H1 (cell line): ENCODE measurements at regions not wholly inside any gene's neighbourhood (a gene's known extent, or its start where the extent isn't known, plus 50 kb on each side); places are given as distances from the start of the nearest gene placed in this dataset.

ENCODE experiments used
- CTCF ChIA-PET: fragments of 300-600 bp; sonication (Branson Sonifier 250); formaldehyde crosslinking; loops from one replicate; lab custom pipeline; 2021; ENCODE audit not compliant: partially characterized antibody; lab: Charles Lee
- POLR2A ChIA-PET: fragments of 300-600 bp; sonication (Branson Sonifier 250); formaldehyde crosslinking; loops from one replicate; lab custom pipeline; 2021; ENCODE audit warnings: inconsistent platforms; ENCODE audit not compliant: partially characterized antibody; lab: Charles Lee
- DNase-seq, 2 experiments: peaks; one replicate each; pipeline versions ENCODE4 v3.0.0 to v3.0.0-alpha.2; 2010 to 2022; ENCODE audit warnings: low spot score in 2 of 2, low read depth in 1 of 2, mixed read lengths in 1 of 2
- FAIRE-seq: peaks from 2 replicates; lab custom pipeline; 2011; peaks lifted over from hg19 to GRCh38; lab: Jason Lieb, UNC
- H2AFZ ChIP-seq: 2 replicates; pipeline ENCODE4 v1.8.1; 2012; ENCODE audit warnings: low read length, inconsistent platforms
- H2AK5ac ChIP-seq: 2 replicates; pipeline ENCODE4 v1.6.1; 2013; ENCODE audit warnings: low read depth, low read length
- H2BK120ac ChIP-seq: replicated peaks from 2 replicates; pipeline ENCODE3; 2013; ENCODE audit warnings: low read depth, low read length, inconsistent platforms
- H2BK12ac ChIP-seq: 2 replicates; pipeline ENCODE4 v1.6.1; 2013; ENCODE audit warnings: low read depth, low read length
- H2BK15ac ChIP-seq: 2 replicates; pipeline ENCODE4 v1.6.1; 2013; ENCODE audit warnings: low read length
- H2BK20ac ChIP-seq: 2 replicates; pipeline ENCODE4 v1.6.1; 2013; ENCODE audit warnings: low read length
- H2BK5ac ChIP-seq: 2 replicates; pipeline ENCODE4 v1.6.1; 2013; ENCODE audit warnings: low read depth, low read length
- H3K14ac ChIP-seq: 2 replicates; pipeline ENCODE4 v1.6.1; 2013; ENCODE audit warnings: inconsistent platforms; ENCODE audit not compliant: insufficient read length
- H3K18ac ChIP-seq: 2 replicates; pipeline ENCODE4 v1.6.1; 2013; ENCODE audit warnings: low read length; ENCODE audit errors: extremely low read depth
- H3K23ac ChIP-seq: 2 replicates; pipeline ENCODE4 v1.6.1; 2013; ENCODE audit warnings: inconsistent platforms; ENCODE audit not compliant: insufficient read length
- H3K23me2 ChIP-seq: 2 replicates; pipeline ENCODE4 v1.6.1; 2013; ENCODE audit warnings: low read depth, low read length
- H3K27ac ChIP-seq: 2 replicates; pipeline ENCODE4 v1.6.1; 2011; ENCODE audit warnings: low read depth, low read length, inconsistent platforms
- H3K27me3 ChIP-seq, 4 experiments: replicated peaks in 1 of 4; 1 replicate in 1 of 4; 2 replicates in 3 of 4; pipeline versions ENCODE4 v1.6.1 to v1.8.1; 2011 to 2013; ENCODE audit warnings: low read length in 3 of 4, mild to moderate bottlenecking in 3 of 4, inconsistent platforms in 2 of 4, mixed read lengths in 2 of 4, moderate library complexity in 1 of 4; ENCODE audit not compliant: control insufficient read depth in 3 of 4, insufficient read depth in 3 of 4; ENCODE audit errors: extremely low read depth in 1 of 4
- H3K36me3 ChIP-seq, 4 experiments: 2 replicates each; pipeline versions ENCODE4 v1.6.1 to v1.8.1; 2011 to 2013; ENCODE audit warnings: mild to moderate bottlenecking in 4 of 4, low read length in 3 of 4, moderate library complexity in 2 of 4, control low read depth in 1 of 4, inconsistent platforms in 1 of 4; ENCODE audit not compliant: insufficient read depth in 4 of 4, control insufficient read depth in 2 of 4
- H3K4ac ChIP-seq: replicated peaks from 2 replicates; pipeline ENCODE3; 2013; ENCODE audit warnings: low read length, low read depth, mixed read lengths, inconsistent platforms; ENCODE audit not compliant: insufficient read length
- H3K4me1 ChIP-seq, 4 experiments: replicated peaks in 1 of 4; 1 replicate in 1 of 4; 2 replicates in 3 of 4; pipeline versions ENCODE4 v1.6.1 to v1.8.1; 2011 to 2013; ENCODE audit warnings: low read length in 3 of 4, inconsistent platforms in 2 of 4, mixed read lengths in 1 of 4; ENCODE audit not compliant: insufficient read depth in 4 of 4, control insufficient read depth in 3 of 4
- H3K4me2 ChIP-seq, 2 experiments: 2 replicates each; pipeline versions ENCODE4 v1.6.1 to v1.8.1; 2011 to 2013; ENCODE audit warnings: low read depth in 2 of 2, low read length in 2 of 2, control low read depth in 1 of 2, inconsistent platforms in 1 of 2, mild to moderate bottlenecking in 1 of 2; ENCODE audit not compliant: insufficient read depth in 1 of 2
- H3K4me3 ChIP-seq, 4 experiments: fragments of 200-600, 300-600 bp in 1 of 4; sonication (generic), shearing (Covaris generic), sonication (Bioruptor Twin) in 1 of 4; 2 replicates each; pipeline versions ENCODE4 v1.5.1 to v1.8.1; 2011 to 2016; ENCODE audit warnings: low read length in 4 of 4, low read depth in 3 of 4, control low read depth in 2 of 4, inconsistent platforms in 2 of 4, mild to moderate bottlenecking in 2 of 4, mixed read lengths in 1 of 4, moderate library complexity in 1 of 4; ENCODE audit not compliant: insufficient read depth in 2 of 4; ENCODE audit errors: extremely low read depth in 1 of 4
- H3K56ac ChIP-seq: replicated peaks from 2 replicates; pipeline ENCODE3; 2013; ENCODE audit warnings: low read depth, mild to moderate bottlenecking, mixed read lengths, low read length, inconsistent platforms; ENCODE audit not compliant: insufficient read length
- H3K79me1 ChIP-seq: 2 replicates; pipeline ENCODE4 v1.6.1; 2013; ENCODE audit warnings: low read depth, low read length, control low read depth
- H3K79me2 ChIP-seq, 2 experiments: 2 replicates each; pipeline versions ENCODE4 v1.6.1 to v1.8.1; 2012 to 2013; ENCODE audit warnings: low read length in 2 of 2, mild to moderate bottlenecking in 2 of 2, inconsistent platforms in 1 of 2; ENCODE audit not compliant: insufficient read depth in 2 of 2, control insufficient read depth in 1 of 2
- H3K9ac ChIP-seq, 4 experiments: replicated peaks in 1 of 4; 1 replicate in 1 of 4; 2 replicates in 3 of 4; pipeline versions ENCODE4 v1.6.1 to v1.8.1; 2011 to 2013; ENCODE audit warnings: low read depth in 3 of 4, low read length in 3 of 4, control low read depth in 2 of 4, mild to moderate bottlenecking in 2 of 4, moderate library complexity in 2 of 4, inconsistent platforms in 1 of 4; ENCODE audit errors: extremely low read depth in 1 of 4
- H3K9me3 ChIP-seq, 2 experiments: 2 replicates each; pipeline versions ENCODE4 v1.6.1 to v1.8.1; 2012 to 2013; ENCODE audit warnings: mild to moderate bottlenecking in 2 of 2, moderate library complexity in 2 of 2, control low read depth in 1 of 2, inconsistent platforms in 1 of 2, low read depth in 1 of 2, low read length in 1 of 2, mixed read lengths in 1 of 2; ENCODE audit not compliant: insufficient read depth in 2 of 2
- H4K20me1 ChIP-seq, 2 experiments: replicated peaks in 1 of 2; 2 replicates each; pipeline versions ENCODE3 to v1.8.1; 2011 to 2013; ENCODE audit warnings: inconsistent platforms in 2 of 2, low read length in 2 of 2, mild to moderate bottlenecking in 1 of 2; ENCODE audit not compliant: insufficient read depth in 2 of 2, control insufficient read depth in 1 of 2
- H4K5ac ChIP-seq: 2 replicates; pipeline ENCODE4 v1.6.1; 2013; ENCODE audit warnings: low read length, low read depth, mixed read lengths, inconsistent platforms; ENCODE audit not compliant: insufficient read length
- H4K8ac ChIP-seq: 2 replicates; pipeline ENCODE4 v1.8.0; 2013; ENCODE audit warnings: mild to moderate bottlenecking, moderate library complexity, low read length, inconsistent platforms; ENCODE audit not compliant: insufficient read depth; ENCODE audit errors: extremely low read depth
- H4K91ac ChIP-seq: replicated peaks from 2 replicates; pipeline ENCODE3; 2013; ENCODE audit warnings: low read length, mixed read lengths, inconsistent platforms; ENCODE audit not compliant: insufficient read length
- CBX8 ChIP-seq: fragments of 300-800, 300-1000 bp; sonication (generic); IDR thresholded peaks from 2 replicates; pipeline ENCODE4 v1.7.1; 2016; ENCODE audit warnings: low read depth, low read length, borderline replicate concordance
- CREB1 ChIP-seq: IDR thresholded peaks from 2 replicates; pipeline ENCODE4 v1.6.1; 2012; ENCODE audit warnings: inconsistent platforms
- EGR1 ChIP-seq: IDR thresholded peaks from 2 replicates; pipeline ENCODE4 v1.6.1; 2011; ENCODE audit warnings: low read depth, low read length, borderline replicate concordance
- FOSL1 ChIP-seq: IDR thresholded peaks from 2 replicates; pipeline ENCODE4 v1.6.1; 2011; ENCODE audit warnings: mild to moderate bottlenecking, low read depth, low read length, moderate library complexity; ENCODE audit not compliant: insufficient read depth
- GTF2F1 ChIP-seq: IDR thresholded peaks from 2 replicates; pipeline ENCODE4 v1.6.1; 2012; ENCODE audit warnings: low read depth, low read length, improper control_type of control experiment, borderline replicate concordance
- KDM1A ChIP-seq: fragments of 200-600, 300-600 bp; sonication (generic); IDR thresholded peaks from 2 replicates; pipeline ENCODE4 v1.7.1; 2016; ENCODE audit warnings: mild to moderate bottlenecking, low read length, borderline replicate concordance
- KDM5A ChIP-seq: fragments of 200-600 bp; IDR thresholded peaks from 2 replicates; pipeline ENCODE4 v1.7.1; 2012; ENCODE audit warnings: mild to moderate bottlenecking, low read length, inconsistent platforms, mixed read lengths
- MAFK ChIP-seq: IDR thresholded peaks from 2 replicates; pipeline ENCODE4 v1.6.1; 2012; ENCODE audit warnings: low read depth, mild to moderate bottlenecking, improper control_type of control experiment, low read length
- POU5F1 ChIP-seq: IDR thresholded peaks from 2 replicates; pipeline ENCODE4 v1.6.1; 2011; ENCODE audit warnings: low read depth, mild to moderate bottlenecking, low read length, moderate library complexity
- SAP30 ChIP-seq: fragments of 300-600 bp; sonication (generic); IDR thresholded peaks from 2 replicates; pipeline ENCODE4 v1.7.1; 2012; ENCODE audit warnings: low read length, moderate library complexity, mild to moderate bottlenecking, inconsistent platforms; ENCODE audit not compliant: insufficient read depth, insufficient replicate concordance
- SP4 ChIP-seq: IDR thresholded peaks from 2 replicates; pipeline ENCODE4 v1.6.1; 2012; ENCODE audit warnings: low read length, inconsistent platforms
- TAF1 ChIP-seq: IDR thresholded peaks from 2 replicates; pipeline ENCODE4 v1.6.1; 2011; ENCODE audit warnings: mild to moderate bottlenecking, low read depth, low read length
- TCF12 ChIP-seq: IDR thresholded peaks from 2 replicates; pipeline ENCODE4 v1.6.1; 2011; ENCODE audit warnings: low read depth, mild to moderate bottlenecking, low read length
- ZNF274 ChIP-seq: IDR thresholded peaks from 2 replicates; pipeline ENCODE4 v1.7.0; 2012; ENCODE audit warnings: low read length, borderline replicate concordance; ENCODE audit errors: extremely low read depth
- TF ChIP-seq, protein P1 (sequence below): IDR thresholded peaks from 2 replicates; pipeline ENCODE4 v1.6.1; 2012; ENCODE audit warnings: inconsistent platforms
- TF ChIP-seq, protein P2 (sequence below): IDR thresholded peaks from 2 replicates; pipeline ENCODE4 v1.6.1; 2011; ENCODE audit warnings: low read length, improper control_type of control experiment

DNA sequence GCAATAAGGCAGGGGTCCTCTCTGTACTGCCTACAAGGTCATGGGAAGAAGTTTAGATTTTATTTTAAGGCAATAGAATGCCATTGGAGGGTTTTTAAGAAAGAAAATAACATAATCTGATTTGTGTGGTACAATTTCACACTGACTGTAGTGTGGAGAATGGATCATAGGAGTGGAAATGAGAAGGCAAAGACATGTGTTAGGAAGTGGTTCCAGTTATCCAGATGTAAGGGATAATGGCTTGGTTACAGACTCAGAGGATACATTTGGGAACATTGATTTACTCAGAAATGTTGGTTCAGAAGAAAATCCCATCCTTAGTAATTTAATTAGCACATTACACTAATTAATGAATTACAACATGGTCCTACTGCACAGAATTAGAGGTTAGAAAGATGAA, 788.2 kb downstream of the SLITRK5 start:
- Histone ChIP-seq H3K4me2 (no peak overlapping the region), H3K4ac (no peak overlapping the region), H3K23me2 (no peaks in the 10 kb centered on the region), H2BK15ac (no peak overlapping the region), H3K18ac (no peak overlapping the region), H2BK5ac (no peak overlapping the region), H4K8ac (no peak overlapping the region), H3K79me2 (no peaks in the 10 kb centered on the region), H2AFZ (no peak overlapping the region), H2BK20ac (no peak overlapping the region), H3K36me3 (no peaks in the 10 kb centered on the region), H3K56ac (no peak overlapping the region), H4K5ac (peak overlapping the region; percentile 52), H3K23ac (no peak overlapping the region), H3K14ac (no peak overlapping the region), H3K9me3 (no peaks in the 10 kb centered on the region), H2BK12ac (no peak overlapping the region), H2AK5ac (no peak overlapping the region), H4K20me1 (no peaks in the 10 kb centered on the region), H3K27me3 (no peaks in the 10 kb centered on the region), H3K4me1 (peaks cover 0 to 15% (median 0%) of the 10 kb centered on the region in 4 experiments; a peak in 2 of 7 replicates), H2BK120ac (no peak overlapping the region), H3K9ac (no peak overlapping the region), H3K4me3 (no peak overlapping the region), H4K91ac (no peak overlapping the region), H3K79me1 (no peaks in the 10 kb centered on the region), H3K27ac (no peak overlapping the region)
- CTCF ChIA-PET: no interaction called here
- FAIRE-seq (no peak), DNase-seq (no peak)
- POLR2A ChIA-PET: no interaction called here
- no peak for TF ChIP-seq SP4
- TF ChIP-seq FOSL1: no peak
- no peak for TF ChIP-seq GTF2F1
- TF ChIP-seq MAFK: no peak
- TF ChIP-seq TCF12: no peak
- no peak for TF ChIP-seq KDM5A
- TF ChIP-seq, protein P1, sequence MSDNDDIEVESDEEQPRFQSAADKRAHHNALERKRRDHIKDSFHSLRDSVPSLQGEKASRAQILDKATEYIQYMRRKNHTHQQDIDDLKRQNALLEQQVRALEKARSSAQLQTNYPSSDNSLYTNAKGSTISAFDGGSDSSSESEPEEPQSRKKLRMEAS: no peak
- TF ChIP-seq, protein P2, sequence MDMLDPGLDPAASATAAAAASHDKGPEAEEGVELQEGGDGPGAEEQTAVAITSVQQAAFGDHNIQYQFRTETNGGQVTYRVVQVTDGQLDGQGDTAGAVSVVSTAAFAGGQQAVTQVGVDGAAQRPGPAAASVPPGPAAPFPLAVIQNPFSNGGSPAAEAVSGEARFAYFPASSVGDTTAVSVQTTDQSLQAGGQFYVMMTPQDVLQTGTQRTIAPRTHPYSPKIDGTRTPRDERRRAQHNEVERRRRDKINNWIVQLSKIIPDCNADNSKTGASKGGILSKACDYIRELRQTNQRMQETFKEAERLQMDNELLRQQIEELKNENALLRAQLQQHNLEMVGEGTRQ: no peak
- TF ChIP-seq POU5F1: no peak
- TF ChIP-seq CBX8: no peak
- TF ChIP-seq ZNF274: no peak
- no peak for TF ChIP-seq SAP30
- no peak for TF ChIP-seq EGR1
- no peak for TF ChIP-seq TAF1
- TF ChIP-seq KDM1A: no peak
- TF ChIP-seq CREB1: no peak
